ENCODE measurements at regions not wholly inside any gene's neighbourhood (a gene's known extent, or its start where the extent isn't known, plus 50 kb on each side); places are given as distances from the start of the nearest gene placed in this dataset.

DNA sequence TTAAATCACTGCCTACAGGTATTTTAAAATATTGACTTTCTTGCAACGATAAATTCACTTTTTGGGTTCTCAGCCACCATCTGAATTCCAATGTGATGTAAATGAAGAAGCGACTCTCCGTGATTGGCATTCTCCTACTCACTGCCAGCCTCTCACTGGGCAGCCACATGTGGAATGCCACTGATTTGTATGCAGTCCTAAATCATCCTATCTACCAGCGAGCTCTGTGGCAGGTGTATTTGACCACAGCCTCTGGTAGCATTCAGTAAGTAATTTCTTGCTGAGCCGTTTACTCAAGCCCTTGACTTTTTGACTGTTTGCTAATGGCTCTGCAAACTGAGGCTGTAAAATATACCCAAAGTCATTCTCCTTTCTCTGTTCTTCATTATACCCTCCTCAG lies 559.0 kb upstream of the SLC10A2 start:
- TF ChIP-seq POLR2A (IDR thresholded peaks at IDR 0.05; ENCODE audit: low read depth, low read length) (no peak), POLR2AphosphoS5 (IDR thresholded peaks at IDR 0.05; ENCODE audit: low read depth, low read length) (no peak), TAF1 (IDR thresholded peaks at IDR 0.05; ENCODE audit: low read depth, low read length) (no peak)

Measured in GM12891 (cell line).